HL-60 (cell line): ENCODE measurements at regions not wholly inside any gene's neighbourhood (a gene's known extent, or its start where the extent isn't known, plus 50 kb on each side); places are given as distances from the start of the nearest gene placed in this dataset.

ENCODE experiments used
- DNase-seq, 2 experiments: peaks; one replicate each; pipeline ENCODE4 v3.0.0-alpha.2; 2010 to 2020; ENCODE audit warnings: low read depth in 1 of 2, low spot score in 1 of 2
- H3K27ac ChIP-seq: fragments of 250-450 bp; sonication (Bioruptor Pico); replicated peaks from 2 replicates; pipeline ENCODE4 v1.5.1; 2020; ENCODE audit warnings: mild to moderate bottlenecking, moderate library complexity
- H3K27me3 ChIP-seq: fragments of 250-450 bp; sonication (Bioruptor Pico); 2 replicates; pipeline ENCODE4 v1.5.1; 2021; ENCODE audit warnings: mild to moderate bottlenecking, moderate library complexity; ENCODE audit not compliant: insufficient read depth, poor library complexity, severe bottlenecking
- H3K4me3 ChIP-seq: replicated peaks from 2 replicates; pipeline ENCODE4 v1.5.1; 2011; ENCODE audit warnings: mild to moderate bottlenecking, control low read depth, low read length; ENCODE audit not compliant: insufficient read depth
- CTCF ChIP-seq: IDR thresholded peaks from one replicate; pipeline ENCODE4 v1.5.1; 2011; ENCODE audit warnings: low read length, control low read depth, inconsistent platforms; ENCODE audit not compliant: insufficient read depth
- GABPA ChIP-seq: IDR thresholded peaks from 2 replicates; pipeline ENCODE4 v1.6.1; 2012; ENCODE audit warnings: low read depth
- POLR2AphosphoS5 ChIP-seq: IDR thresholded peaks from 2 replicates; pipeline ENCODE4 v1.6.1; 2012; ENCODE audit warnings: low read depth
- REST ChIP-seq: IDR thresholded peaks from 2 replicates; pipeline ENCODE4 v1.6.1; 2012; ENCODE audit warnings: low read depth; ENCODE audit not compliant: insufficient replicate concordance
- SPI1 ChIP-seq: IDR thresholded peaks from 2 replicates; pipeline ENCODE4 v1.6.1; 2012; ENCODE audit warnings: low read depth, mild to moderate bottlenecking, borderline replicate concordance

GRCh38 chr7:118045629-118046028 is 138.3 kb upstream of the LSM8 start:
- Histone ChIP-seq H3K27me3 (no peaks in the 10 kb centered on the region), H3K4me3 (no peak overlapping the region), H3K27ac (no peak overlapping the region)
- TF ChIP-seq POLR2AphosphoS5 (no peak), CTCF (no peak), GABPA (no peak), SPI1 (no peak), REST (no peak)
- DNase-seq = no peak

- TF ChIP-seq POLR2AphosphoS5 = no peak
- TF ChIP-seq GABPA = no peak
- no peak for TF ChIP-seq REST
- TF ChIP-seq SPI1 = no peak
- no peak for TF ChIP-seq CTCF
- H3K27me3 ChIP-seq = no peaks in the 10 kb centered on the region
- no peak overlapping the region for H3K4me3 ChIP-seq
- DNase-seq = no peak
- no peak overlapping the region for H3K27ac ChIP-seq
Observed at GRCh38 chr7:118046086-118046485, 137.9 kb upstream of the LSM8 start.

- DNase-seq = no peak
- Histone ChIP-seq H3K27me3 (no peaks in the 10 kb centered on the region), H3K4me3 (no peak overlapping the region), H3K27ac (no peak overlapping the region)
- no peak for TF ChIP-seq GABPA
- TF ChIP-seq SPI1 = no peak
- no peak for TF ChIP-seq REST
- no peak for TF ChIP-seq CTCF
- TF ChIP-seq POLR2AphosphoS5 = no peak
Observed at GRCh38 chr7:118046801-118047200, 137.2 kb upstream of the LSM8 start.
